ENCODE measurements at regions not wholly inside any gene's neighbourhood (a gene's known extent, or its start where the extent isn't known, plus 50 kb on each side); places are given as distances from the start of the nearest gene placed in this dataset.
"Not testable (repeated sequence)": the region's sequence is repeated elsewhere in the genome, so short reads cannot be mapped to it uniquely, and the experiment has no call there.

- no peak for DNase-seq
Observed at GRCh38 chr15:26115229-26115943, 252.3 kb upstream of the ATP10A start.

- not testable (repeated sequence) for DNase-seq
Observed at GRCh38 chr15:26114128-26114527, 251.0 kb upstream of the ATP10A start.

GRCh38 chr15:26113296-26113695 lies 250.2 kb upstream of the ATP10A start:
- DNase-seq, result no peak

- no peak for DNase-seq
Observed at GRCh38 chr15:26109203-26109602, 246.1 kb upstream of the ATP10A start.

GRCh38 chr15:26106556-26106955 lies 243.4 kb upstream of the ATP10A start:
- no peak for DNase-seq

- DNase-seq, result no peak
Observed at GRCh38 chr15:26103002-26103404, 239.9 kb upstream of the ATP10A start.

GRCh38 chr15:26102365-26102764 lies 239.2 kb upstream of the ATP10A start:
- no peak for DNase-seq

GRCh38 chr15:26101443-26101842 lies 238.3 kb upstream of the ATP10A start:
- DNase-seq, result no peak

- DNase-seq, result no peak
Observed at GRCh38 chr15:26098801-26099200, 235.7 kb upstream of the ATP10A start.

- DNase-seq, result no peak
Observed at GRCh38 chr15:26097216-26097615, 234.1 kb upstream of the ATP10A start.

GRCh38 chr15:26096581-26096980 lies 233.5 kb upstream of the ATP10A start:
- DNase-seq, result no peak

- DNase-seq, result no peak
Observed at GRCh38 chr15:26095710-26096330, 232.7 kb upstream of the ATP10A start.

GRCh38 chr15:26091184-26091583 lies 228.1 kb upstream of the ATP10A start:
- DNase-seq, result no peak

GRCh38 chr15:26087881-26088280 lies 224.8 kb upstream of the ATP10A start:
- no peak for DNase-seq

- no peak for DNase-seq
Observed at GRCh38 chr15:26087395-26087794, 224.3 kb upstream of the ATP10A start.

GRCh38 chr15:26084771-26085170 lies 221.6 kb upstream of the ATP10A start:
- DNase-seq, result no peak

- DNase-seq, result no peak
Observed at GRCh38 chr15:26083896-26084295, 220.8 kb upstream of the ATP10A start.

- no peak for DNase-seq
Observed at GRCh38 chr15:26083457-26083856, 220.3 kb upstream of the ATP10A start.

- peak; percentile 93 for DNase-seq
Observed at GRCh38 chr15:26082221-26083109, 219.3 kb upstream of the ATP10A start.

- no peak for DNase-seq
Observed at GRCh38 chr15:26081758-26082220, 218.7 kb upstream of the ATP10A start.

GRCh38 chr15:26075770-26076169 lies 212.6 kb upstream of the ATP10A start:
- DNase-seq, result no peak

GRCh38 chr15:26073430-26074333 lies 210.6 kb upstream of the ATP10A start:
- DNase-seq, result no peak
